Left ventricle myocardium inferior (tissue), 1 donor: ENCODE measurements at regions not wholly inside any gene's neighbourhood (a gene's known extent, or its start where the extent isn't known, plus 50 kb on each side); places are given as distances from the start of the nearest gene placed in this dataset.

Source experiments
- DNase-seq: peaks from one replicate; pipeline ENCODE4 v3.0.0-alpha.2; 2020
- H3K27ac ChIP-seq: fragments of 200-600 bp; replicated peaks from 2 replicates; pipeline ENCODE4 v1.8.0; 2021
- H3K27me3 ChIP-seq: fragments of 200-600 bp; 2 replicates; pipeline ENCODE4 v1.8.0; 2021; ENCODE audit warnings: low read depth
- H3K36me3 ChIP-seq: fragments of 200-600 bp; 2 replicates; pipeline ENCODE4 v1.8.0; 2021
- H3K4me1 ChIP-seq: fragments of 200-600 bp; 2 replicates; pipeline ENCODE4 v1.8.0; 2021
- H3K4me3 ChIP-seq: fragments of 200-600 bp; 2 replicates; pipeline ENCODE4 v1.8.0; 2021; ENCODE audit warnings: mild to moderate bottlenecking, moderate library complexity
- H3K9me3 ChIP-seq: fragments of 200-600 bp; replicated peaks from 2 replicates; pipeline ENCODE4 v1.8.0; 2021
- intact Hi-C: fragments of 100-400 bp; cut with micrococcal nuclease; formaldehyde crosslinking; loops from one replicate; pipeline ENCODE4 v1.11.0; 2022
- TF ChIP-seq, protein P1 (sequence below): fragments of 200-600 bp; IDR thresholded peaks from 2 replicates; pipeline ENCODE4 v1.8.0; 2021; ENCODE audit warnings: antibody characterized with exemption, mild to moderate bottlenecking, borderline replicate concordance
- donor health status: DM: no; HTN: yes; CAD: no; lungs with severe emphysema.

DNA sequence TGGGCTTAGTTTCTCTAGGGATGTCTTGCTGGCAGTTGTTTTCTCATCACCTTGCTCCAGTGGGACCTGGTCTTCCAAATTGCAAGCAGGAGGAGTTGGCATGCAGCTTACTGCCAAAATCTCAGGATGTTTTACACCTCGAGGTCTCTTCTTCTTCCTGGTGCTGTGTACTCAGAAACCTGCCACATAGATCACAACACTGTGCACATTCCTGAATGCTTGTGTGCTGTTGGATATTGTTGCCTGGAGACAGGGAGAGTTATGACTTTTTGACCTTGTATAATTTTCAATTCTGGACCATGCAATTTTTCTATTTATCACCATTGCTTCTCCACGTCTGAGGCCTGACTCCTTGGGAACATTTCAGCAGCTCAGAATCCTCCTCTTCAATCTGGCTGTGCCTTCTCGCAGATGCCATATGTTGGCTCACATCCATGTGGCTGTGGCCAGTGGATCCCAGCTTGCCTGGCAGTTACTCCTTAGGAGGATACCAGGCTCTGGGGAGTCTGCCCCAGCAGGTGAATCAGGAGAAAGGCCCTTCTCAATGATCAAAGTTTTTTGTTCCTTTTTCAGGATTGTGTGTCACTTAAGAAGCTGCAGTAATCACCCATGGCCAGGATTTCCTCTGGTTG, 489.3 kb downstream of the TSN start:
- H3K36me3 ChIP-seq, result no peaks in the 10 kb centered on the region
- H3K27me3 ChIP-seq, result peaks cover 14% of the 10 kb centered on the region
- TF ChIP-seq, protein P1, sequence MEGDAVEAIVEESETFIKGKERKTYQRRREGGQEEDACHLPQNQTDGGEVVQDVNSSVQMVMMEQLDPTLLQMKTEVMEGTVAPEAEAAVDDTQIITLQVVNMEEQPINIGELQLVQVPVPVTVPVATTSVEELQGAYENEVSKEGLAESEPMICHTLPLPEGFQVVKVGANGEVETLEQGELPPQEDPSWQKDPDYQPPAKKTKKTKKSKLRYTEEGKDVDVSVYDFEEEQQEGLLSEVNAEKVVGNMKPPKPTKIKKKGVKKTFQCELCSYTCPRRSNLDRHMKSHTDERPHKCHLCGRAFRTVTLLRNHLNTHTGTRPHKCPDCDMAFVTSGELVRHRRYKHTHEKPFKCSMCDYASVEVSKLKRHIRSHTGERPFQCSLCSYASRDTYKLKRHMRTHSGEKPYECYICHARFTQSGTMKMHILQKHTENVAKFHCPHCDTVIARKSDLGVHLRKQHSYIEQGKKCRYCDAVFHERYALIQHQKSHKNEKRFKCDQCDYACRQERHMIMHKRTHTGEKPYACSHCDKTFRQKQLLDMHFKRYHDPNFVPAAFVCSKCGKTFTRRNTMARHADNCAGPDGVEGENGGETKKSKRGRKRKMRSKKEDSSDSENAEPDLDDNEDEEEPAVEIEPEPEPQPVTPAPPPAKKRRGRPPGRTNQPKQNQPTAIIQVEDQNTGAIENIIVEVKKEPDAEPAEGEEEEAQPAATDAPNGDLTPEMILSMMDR, result no peak
- no peaks in the 10 kb centered on the region for H3K4me1 ChIP-seq
- intact Hi-C loops, result no loop called here
- no peaks in the 10 kb centered on the region for H3K9me3 ChIP-seq
- no peak overlapping the region for H3K27ac ChIP-seq
- no peak for DNase-seq
- H3K4me3 ChIP-seq, result no peak overlapping the region

DNA sequence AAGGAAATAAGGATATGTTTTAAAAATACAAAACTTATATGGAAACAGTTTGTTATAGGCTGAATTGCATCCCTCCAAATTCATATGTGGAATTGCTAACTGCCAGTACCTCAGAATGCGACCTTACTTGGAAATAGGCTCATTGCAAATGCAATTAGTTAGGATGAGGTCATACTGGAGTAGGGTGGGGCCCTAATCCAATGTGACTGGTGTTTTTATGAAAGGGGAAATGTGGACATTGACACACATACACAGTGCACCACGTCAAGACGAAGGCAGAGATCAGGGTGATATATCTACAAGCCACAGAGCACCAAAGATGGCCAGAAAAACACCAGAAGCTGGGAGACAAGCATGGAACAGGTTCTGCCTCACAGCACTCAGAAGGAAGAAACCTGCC, 494.2 kb downstream of the TSN start:
- Histone ChIP-seq H3K27me3 (peaks cover 5% of the 10 kb centered on the region), H3K4me3 (no peak overlapping the region), H3K27ac (no peak overlapping the region), H3K9me3 (no peaks in the 10 kb centered on the region), H3K4me1 (no peaks in the 10 kb centered on the region), H3K36me3 (no peaks in the 10 kb centered on the region)
- intact Hi-C loops, result no loop called here
- DNase-seq, result no peak
- TF ChIP-seq, protein P1, result no peak

DNA sequence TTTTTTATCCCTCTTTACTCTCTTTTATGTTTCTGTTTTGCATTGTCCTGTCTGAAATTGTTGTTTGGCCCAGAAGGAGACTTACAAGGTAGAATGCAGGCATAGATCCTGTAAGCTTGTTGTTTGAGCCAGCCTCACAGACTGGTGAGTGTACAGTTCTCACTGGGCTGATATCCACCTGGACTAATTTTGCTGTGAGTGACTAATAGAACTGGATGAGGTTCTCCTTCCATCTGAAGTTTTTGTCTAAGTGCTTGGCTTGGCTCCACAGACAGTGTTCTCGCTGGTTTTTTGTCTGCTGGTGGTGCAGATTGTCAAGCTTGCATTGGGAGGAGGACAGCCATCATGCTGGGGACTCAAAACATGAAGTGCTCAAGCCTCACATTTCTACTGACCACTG, 495.7 kb downstream of the TSN start:
- peaks cover 5% of the 10 kb centered on the region for H3K27me3 ChIP-seq
- TF ChIP-seq, protein P1, result no peak
- intact Hi-C loops, result no loop called here
- H3K27ac ChIP-seq, result no peak overlapping the region
- H3K36me3 ChIP-seq, result no peaks in the 10 kb centered on the region
- DNase-seq, result no peak
- no peaks in the 10 kb centered on the region for H3K4me1 ChIP-seq
- no peak overlapping the region for H3K4me3 ChIP-seq
- H3K9me3 ChIP-seq, result peaks cover 3% of the 10 kb centered on the region

DNA sequence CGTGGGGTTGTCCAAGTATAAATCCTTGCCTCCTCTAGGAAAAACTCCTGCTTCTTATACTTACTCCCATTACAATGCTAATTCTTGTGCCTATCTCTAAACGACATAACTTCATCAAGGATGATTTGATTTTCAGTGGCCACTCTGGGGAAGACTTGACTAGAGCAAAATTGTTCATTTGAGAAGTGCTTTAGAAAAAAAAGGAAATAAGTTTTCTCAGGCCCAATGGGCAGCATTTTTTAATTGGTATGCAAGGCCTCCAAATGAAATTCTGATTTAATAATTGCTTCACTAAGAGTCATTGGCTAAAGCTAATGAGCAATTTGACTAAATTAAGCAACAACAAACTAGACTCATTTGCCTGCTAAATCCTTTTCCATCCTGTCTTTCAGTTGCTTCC, 496.1 kb downstream of the TSN start:
- H3K9me3 ChIP-seq, result peaks cover 3% of the 10 kb centered on the region
- TF ChIP-seq, protein P1, result no peak
- H3K4me1 ChIP-seq, result no peaks in the 10 kb centered on the region
- H3K4me3 ChIP-seq, result no peak overlapping the region
- H3K36me3 ChIP-seq, result no peaks in the 10 kb centered on the region
- DNase-seq, result no peak
- no peak overlapping the region for H3K27ac ChIP-seq
- intact Hi-C loops, result no loop called here
- peaks cover 5% of the 10 kb centered on the region for H3K27me3 ChIP-seq

DNA sequence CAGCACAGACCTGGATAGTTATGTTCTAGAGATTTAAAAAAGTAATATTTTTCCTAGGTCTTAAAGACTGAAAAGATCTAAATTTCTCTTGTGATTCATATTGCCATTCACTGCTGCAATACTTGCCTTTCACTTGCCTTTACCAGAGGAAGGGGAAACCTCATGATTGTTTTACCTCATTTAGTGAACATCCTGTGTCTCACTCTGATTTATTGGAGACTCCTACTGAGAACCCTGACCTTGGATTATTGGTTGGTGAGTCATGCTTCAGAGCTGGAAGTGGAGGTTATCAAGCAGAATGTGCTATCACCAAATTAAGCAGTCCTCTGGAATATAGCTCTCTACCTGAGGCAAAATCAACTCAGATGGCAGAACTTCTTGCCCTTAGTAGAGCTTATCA, 500.5 kb downstream of the TSN start:
- TF ChIP-seq, protein P1, result no peak
- no peaks in the 10 kb centered on the region for H3K4me1 ChIP-seq
- no peak for DNase-seq
- H3K27me3 ChIP-seq, result peaks cover 5% of the 10 kb centered on the region
- no peak overlapping the region for H3K4me3 ChIP-seq
- H3K27ac ChIP-seq, result no peak overlapping the region
- H3K9me3 ChIP-seq, result peaks cover 3% of the 10 kb centered on the region
- H3K36me3 ChIP-seq, result no peaks in the 10 kb centered on the region
- intact Hi-C loops, result no loop called here
